ENCODE measurements at regions not wholly inside any gene's neighbourhood (a gene's known extent, or its start where the extent isn't known, plus 50 kb on each side); places are given as distances from the start of the nearest gene placed in this dataset.

GRCh38 chr10:43905512-43906236 is 257.0 kb upstream of the ZNF32 start:
- TF ChIP-seq CTCF (IDR thresholded peaks at IDR 0.05): no peak
- no peak for TF ChIP-seq POLR2A (IDR thresholded peaks at IDR 0.05)
